ENCODE measurements at regions not wholly inside any gene's neighbourhood (a gene's known extent, or its start where the extent isn't known, plus 50 kb on each side); places are given as distances from the start of the nearest gene placed in this dataset.

DNA sequence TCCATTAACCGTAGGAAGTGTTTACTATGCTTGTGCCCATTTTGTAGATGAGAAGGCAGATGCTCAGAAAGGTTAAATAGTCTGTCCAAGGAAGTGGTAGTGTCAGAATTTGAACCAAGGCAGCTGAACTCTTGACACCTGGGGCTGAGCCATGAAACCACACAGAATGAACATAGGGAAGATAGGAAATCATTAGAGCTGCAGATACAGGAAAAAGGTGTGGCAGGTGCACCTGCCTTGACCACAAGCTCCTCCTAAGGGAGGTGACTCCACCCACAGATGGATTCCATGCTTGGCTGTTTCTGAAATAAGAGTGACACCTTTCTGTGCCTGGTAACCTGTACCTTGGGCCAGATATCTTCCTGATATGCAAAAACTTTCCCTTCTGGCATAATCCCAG, 69.9 kb upstream of the IGSF21 start:
- no peak for FAIRE-seq
- no peak for DNase-seq (ENCODE audit: insufficient read length, low spot score)
- no peak for TF ChIP-seq CTCF (IDR thresholded peaks at IDR 0.05; ENCODE audit: insufficient read depth, missing control alignments)

DNA sequence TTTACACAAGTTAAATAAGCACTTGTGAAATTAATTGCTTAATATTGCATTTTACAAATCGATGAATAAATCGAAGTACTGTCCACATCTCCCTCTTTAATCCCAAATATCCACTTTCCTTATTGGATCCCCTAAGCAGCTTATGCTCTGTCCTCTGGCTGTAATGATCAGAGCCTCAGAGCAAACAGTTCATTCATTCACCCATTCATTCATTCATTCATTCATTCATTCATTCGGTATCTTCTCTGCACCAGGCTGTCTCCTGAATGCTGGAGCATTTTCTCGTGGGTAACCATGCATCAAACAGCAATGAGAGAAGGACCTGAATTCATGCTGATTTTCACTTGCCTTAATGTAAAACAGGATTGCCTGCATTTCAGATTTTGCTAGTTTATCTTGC, 69.5 kb upstream of the IGSF21 start:
- no peak for FAIRE-seq
- no peak for TF ChIP-seq CTCF (IDR thresholded peaks at IDR 0.05; ENCODE audit: insufficient read depth, missing control alignments)
- no peak for DNase-seq (ENCODE audit: insufficient read length, low spot score)

DNA sequence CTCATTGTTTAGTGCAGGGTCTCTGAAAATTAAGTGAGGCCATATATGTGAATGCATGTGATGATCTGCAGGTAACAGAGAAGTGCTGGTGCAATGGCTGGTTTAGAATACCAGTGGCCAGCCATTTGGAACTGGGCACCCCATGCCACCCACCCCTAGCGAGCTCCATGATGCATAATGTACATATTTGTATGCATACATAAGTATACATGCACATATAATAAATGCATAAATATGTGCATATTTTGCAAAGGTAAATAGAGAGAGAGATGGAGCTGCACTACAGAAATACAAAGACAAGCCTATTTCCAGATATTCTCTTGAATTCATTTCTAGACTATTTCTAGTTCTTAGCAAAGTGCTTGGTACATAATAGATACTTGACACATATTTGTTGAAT, 68.5 kb upstream of the IGSF21 start:
- TF ChIP-seq CTCF (IDR thresholded peaks at IDR 0.05; ENCODE audit: insufficient read depth, missing control alignments): no peak
- FAIRE-seq (no peak), DNase-seq (ENCODE audit: insufficient read length, low spot score) (no peak)

GRCh38 chr1:18041102-18041501, 66.5 kb upstream of the IGSF21 start:
- FAIRE-seq (no peak), DNase-seq (ENCODE audit: insufficient read length, low spot score) (no peak)
- no peak for TF ChIP-seq CTCF (IDR thresholded peaks at IDR 0.05; ENCODE audit: insufficient read depth, missing control alignments)

- no peak for FAIRE-seq
- peak; percentile 8 for TF ChIP-seq CTCF (IDR thresholded peaks at IDR 0.05; ENCODE audit: insufficient read depth, missing control alignments)
- DNase-seq (ENCODE audit: insufficient read length, low spot score): no peak
Observed at GRCh38 chr1:18041685-18042355, 65.8 kb upstream of the IGSF21 start.

- TF ChIP-seq CTCF (IDR thresholded peaks at IDR 0.05; ENCODE audit: insufficient read depth, missing control alignments): no peak
- FAIRE-seq (no peak), DNase-seq (ENCODE audit: insufficient read length, low spot score) (no peak)
Observed at GRCh38 chr1:18043871-18044270, 63.7 kb upstream of the IGSF21 start.

GRCh38 chr1:18045203-18045602, 62.4 kb upstream of the IGSF21 start:
- TF ChIP-seq CTCF (IDR thresholded peaks at IDR 0.05; ENCODE audit: insufficient read depth, missing control alignments): no peak
- no peak for DNase-seq (ENCODE audit: insufficient read length, low spot score)
- FAIRE-seq: no peak

Data from D721Med (cell line).